Right atrium auricular region (tissue), 2 donors: ENCODE measurements at regions not wholly inside any gene's neighbourhood (a gene's known extent, or its start where the extent isn't known, plus 50 kb on each side); places are given as distances from the start of the nearest gene placed in this dataset.
"Not testable (repeated sequence)": the region's sequence is repeated elsewhere in the genome, so short reads cannot be mapped to it uniquely, and the experiment has no call there.

Experiments used
- DNase-seq: peaks from one replicate; pipeline ENCODE4 v3.0.0-alpha.2; 2019; ENCODE audit warnings: low spot score
- H3K27ac ChIP-seq, 2 donors: fragments of 200-600 bp; sonication (generic); 1 replicate in 1 of 2; 2 replicates in 1 of 2; pipeline ENCODE4 v1.5.1; 2016 to 2019
- H3K27me3 ChIP-seq, 2 donors: fragments of 200-600 bp; sonication (generic); one replicate each; pipeline versions ENCODE4 v1.5.1 to v1.6.0; 2017 to 2019
- H3K36me3 ChIP-seq: fragments of 200-600 bp; sonication (generic); one replicate; pipeline ENCODE4 v1.5.1; 2016
- H3K4me1 ChIP-seq, 2 donors: fragments of 200-600 bp; sonication (generic); one replicate each; pipeline versions ENCODE4 v1.5.1 to v1.6.0; 2017 to 2019
- H3K4me3 ChIP-seq, 2 donors: fragments of 200-600 bp; sonication (generic); 1 replicate in 1 of 2; 2 replicates in 1 of 2; pipeline ENCODE4 v1.5.1; 2017 to 2019; ENCODE audit warnings: mild to moderate bottlenecking in 1 of 2, moderate library complexity in 1 of 2
- H3K9me3 ChIP-seq, 2 donors: fragments of 200-600 bp; sonication (generic); one replicate each; pipeline ENCODE4 v1.5.1; 2019
- TF ChIP-seq, protein P1 (sequence below), 2 donors: fragments of 200-600 bp; sonication (generic); IDR thresholded peaks; one replicate each; pipeline ENCODE4 v1.5.1; 2019; ENCODE audit warnings: antibody characterized with exemption in 2 of 2

DNA sequence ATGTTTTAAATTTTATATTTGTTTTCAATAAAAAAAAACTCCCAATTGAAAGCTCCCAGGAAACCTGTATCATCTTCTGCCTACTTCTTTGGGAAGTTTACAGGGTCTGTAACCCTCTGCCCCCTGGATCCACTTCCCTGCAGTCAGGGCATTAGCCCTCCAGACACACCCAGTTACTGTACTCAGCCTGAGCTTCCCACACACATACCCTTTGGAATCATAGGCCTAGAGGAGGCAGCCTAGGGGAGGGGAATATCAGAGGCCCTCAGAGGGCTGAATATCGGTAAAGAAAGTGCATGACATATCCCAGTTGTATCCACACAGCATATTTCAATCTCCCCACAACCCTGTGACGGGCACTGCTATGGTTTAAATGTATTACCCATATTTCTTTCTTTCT lies 56.2 kb upstream of the TFPI start:
- DNase-seq, H3K27me3 ChIP-seq, H3K9me3 ChIP-seq, H3K36me3 ChIP-seq, H3K27ac ChIP-seq, H3K4me3 ChIP-seq, H3K4me1 ChIP-seq: not testable (repeated sequence)

DNA sequence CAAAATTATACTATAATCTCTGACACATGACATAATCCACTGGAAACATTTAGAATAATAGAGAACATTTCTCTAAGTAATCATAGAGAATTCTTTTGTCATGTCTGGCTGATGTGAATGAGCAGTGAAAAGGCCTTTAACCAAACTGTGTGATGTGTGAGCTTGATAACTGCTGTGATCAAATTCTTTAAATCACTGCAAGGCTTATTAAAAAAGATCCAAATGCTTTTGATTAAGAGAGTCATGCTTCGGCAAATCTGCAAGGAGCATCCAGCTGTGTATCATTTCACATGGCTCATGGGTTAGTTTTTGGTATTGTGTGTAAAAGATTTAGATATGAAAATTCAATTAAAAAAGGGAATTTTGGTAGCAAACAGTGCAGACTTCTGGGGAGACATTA lies 58.6 kb upstream of the TFPI start:
- TF ChIP-seq, protein P1, sequence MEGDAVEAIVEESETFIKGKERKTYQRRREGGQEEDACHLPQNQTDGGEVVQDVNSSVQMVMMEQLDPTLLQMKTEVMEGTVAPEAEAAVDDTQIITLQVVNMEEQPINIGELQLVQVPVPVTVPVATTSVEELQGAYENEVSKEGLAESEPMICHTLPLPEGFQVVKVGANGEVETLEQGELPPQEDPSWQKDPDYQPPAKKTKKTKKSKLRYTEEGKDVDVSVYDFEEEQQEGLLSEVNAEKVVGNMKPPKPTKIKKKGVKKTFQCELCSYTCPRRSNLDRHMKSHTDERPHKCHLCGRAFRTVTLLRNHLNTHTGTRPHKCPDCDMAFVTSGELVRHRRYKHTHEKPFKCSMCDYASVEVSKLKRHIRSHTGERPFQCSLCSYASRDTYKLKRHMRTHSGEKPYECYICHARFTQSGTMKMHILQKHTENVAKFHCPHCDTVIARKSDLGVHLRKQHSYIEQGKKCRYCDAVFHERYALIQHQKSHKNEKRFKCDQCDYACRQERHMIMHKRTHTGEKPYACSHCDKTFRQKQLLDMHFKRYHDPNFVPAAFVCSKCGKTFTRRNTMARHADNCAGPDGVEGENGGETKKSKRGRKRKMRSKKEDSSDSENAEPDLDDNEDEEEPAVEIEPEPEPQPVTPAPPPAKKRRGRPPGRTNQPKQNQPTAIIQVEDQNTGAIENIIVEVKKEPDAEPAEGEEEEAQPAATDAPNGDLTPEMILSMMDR (IDR thresholded peaks at IDR 0.05), result no peak
- H3K4me1 ChIP-seq, result no peaks in the 10 kb centered on the region
- no peak overlapping the region for H3K4me3 ChIP-seq
- no peaks in the 10 kb centered on the region for H3K36me3 ChIP-seq
- H3K9me3 ChIP-seq, result no peaks in the 10 kb centered on the region
- DNase-seq, result no peak
- no peak overlapping the region for H3K27ac ChIP-seq
- no peaks in the 10 kb centered on the region for H3K27me3 ChIP-seq

DNA sequence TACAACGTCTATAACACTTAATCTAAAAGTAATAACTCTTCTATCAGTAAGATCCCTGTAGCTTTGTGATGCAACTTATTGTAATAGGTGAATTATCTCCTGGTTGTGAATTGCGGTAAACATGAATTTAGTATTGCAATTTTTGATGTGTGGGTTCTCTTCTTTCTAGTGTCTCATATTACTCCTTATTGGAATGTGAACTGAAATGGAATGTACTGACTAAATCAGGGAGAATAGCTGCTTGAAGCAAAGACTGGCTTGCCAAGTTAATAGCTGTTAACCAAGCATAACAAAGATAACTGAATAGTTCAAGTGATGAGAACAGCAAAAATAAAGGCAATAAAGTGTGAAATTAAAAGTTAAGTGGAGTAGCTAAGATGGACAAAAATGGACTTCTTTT lies 60.5 kb upstream of the TFPI start:
- H3K36me3 ChIP-seq, result no peaks in the 10 kb centered on the region
- TF ChIP-seq, protein P1 (IDR thresholded peaks at IDR 0.05), result no peak
- H3K27ac ChIP-seq, result no peak overlapping the region
- H3K4me1 ChIP-seq, result no peaks in the 10 kb centered on the region
- no peaks in the 10 kb centered on the region for H3K27me3 ChIP-seq
- no peak overlapping the region for H3K4me3 ChIP-seq
- no peak for DNase-seq
- H3K9me3 ChIP-seq, result no peaks in the 10 kb centered on the region

DNA sequence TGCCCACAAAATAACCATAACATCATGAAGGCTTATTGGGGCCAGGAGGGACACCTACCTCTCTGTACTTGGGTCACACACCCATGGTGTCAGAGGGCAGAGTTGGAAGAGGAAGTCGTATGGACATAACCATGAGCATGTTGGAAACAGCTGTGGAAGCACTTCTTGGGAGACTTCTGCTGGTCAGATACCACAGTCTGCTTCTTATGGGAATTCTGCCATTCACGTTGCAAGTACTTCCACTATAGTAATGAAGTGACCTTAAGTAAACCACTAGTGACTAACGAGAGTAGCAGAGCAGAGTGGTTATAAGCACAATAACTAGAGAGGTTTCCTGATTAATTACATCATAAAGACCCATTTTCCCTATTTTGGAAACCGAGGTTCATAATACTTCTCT lies 61.1 kb upstream of the TFPI start:
- Histone ChIP-seq H3K9me3 (no peaks in the 10 kb centered on the region), H3K27me3 (no peaks in the 10 kb centered on the region), H3K27ac (no peak overlapping the region), H3K4me1 (no peaks in the 10 kb centered on the region), H3K36me3 (no peaks in the 10 kb centered on the region), H3K4me3 (no peak overlapping the region)
- no peak for DNase-seq
- TF ChIP-seq, protein P1 (IDR thresholded peaks at IDR 0.05), result no peak

DNA sequence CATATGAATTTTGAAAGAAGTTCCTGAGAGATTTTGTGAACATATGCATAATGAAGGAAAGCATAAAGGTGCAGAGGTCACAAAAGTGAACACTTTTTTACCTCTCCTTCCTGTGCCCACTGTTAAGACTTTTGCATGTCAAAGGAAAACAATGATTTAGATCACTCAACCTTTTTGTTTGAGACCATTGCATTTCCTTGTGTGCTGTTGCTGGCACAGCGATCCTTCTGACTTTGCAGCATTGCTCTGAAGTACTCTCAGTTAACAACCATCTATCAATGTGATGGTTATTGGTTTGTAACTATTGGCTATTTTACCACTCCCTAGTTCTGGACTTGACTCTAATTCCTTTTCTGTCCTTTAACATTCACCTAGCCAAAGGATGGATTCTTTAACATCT lies 61.7 kb upstream of the TFPI start:
- TF ChIP-seq, protein P1 (IDR thresholded peaks at IDR 0.05), result no peak
- no peak overlapping the region for H3K4me3 ChIP-seq
- no peaks in the 10 kb centered on the region for H3K9me3 ChIP-seq
- no peaks in the 10 kb centered on the region for H3K36me3 ChIP-seq
- no peak for DNase-seq
- no peak overlapping the region for H3K27ac ChIP-seq
- H3K27me3 ChIP-seq, result no peaks in the 10 kb centered on the region
- no peaks in the 10 kb centered on the region for H3K4me1 ChIP-seq

DNA sequence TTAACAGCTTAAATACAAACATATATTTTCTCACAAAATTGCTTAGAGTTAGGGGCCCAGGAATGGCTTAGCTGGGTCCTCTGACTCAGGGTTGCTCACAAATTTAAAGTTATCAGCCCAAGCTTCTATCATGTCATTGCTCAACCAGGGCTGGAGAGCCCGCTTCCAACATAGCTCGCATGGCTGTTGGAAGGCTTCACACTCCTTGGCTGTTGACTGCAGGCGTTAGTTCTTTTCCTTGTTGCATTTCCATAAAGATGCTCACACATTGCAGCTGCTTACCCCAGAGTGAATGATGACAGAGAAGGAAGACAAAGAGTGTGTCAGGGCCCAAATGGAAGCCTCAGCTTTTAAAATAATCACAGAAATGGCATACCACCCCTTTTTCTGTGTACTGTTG lies 62.9 kb upstream of the TFPI start:
- Histone ChIP-seq H3K27me3 (no peaks in the 10 kb centered on the region), H3K4me1 (no peaks in the 10 kb centered on the region), H3K9me3 (no peaks in the 10 kb centered on the region), H3K27ac (no peak overlapping the region), H3K4me3 (no peak overlapping the region), H3K36me3 (no peaks in the 10 kb centered on the region)
- DNase-seq, result no peak
- TF ChIP-seq, protein P1 (IDR thresholded peaks at IDR 0.05), result no peak
